Heart left ventricle (tissue), 16 donors: ENCODE measurements at regions not wholly inside any gene's neighbourhood (a gene's known extent, or its start where the extent isn't known, plus 50 kb on each side); places are given as distances from the start of the nearest gene placed in this dataset.

Experiments
- ATAC-seq, 4 donors: fragments of 200-7000 bp; cut with Tn5 transposase; one replicate each; pipeline ENCODE4 v1.9.1; 2020 to 2022; ENCODE audit warnings: moderate library complexity in 4 of 4, mild to moderate bottlenecking in 3 of 4, moderate number of reproducible peaks in 1 of 4
- DNase-seq, 5 donors: peaks; one replicate each; pipeline ENCODE4 v3.0.0-alpha.2; 2020
- H3K27ac ChIP-seq, 12 donors: fragments of 200-600 bp; sonication (generic) in 4 of 12; one replicate each; pipeline versions ENCODE4 v1.5.0 to v1.8.0; 2016 to 2022; ENCODE audit warnings: mild to moderate bottlenecking in 2 of 12
- H3K27me3 ChIP-seq, 9 donors: fragments of 200-600 bp; sonication (generic) in 2 of 9; one replicate each; pipeline versions ENCODE4 v1.5.1 to v1.8.0; 2016 to 2022; ENCODE audit warnings: mild to moderate bottlenecking in 3 of 9
- H3K36me3 ChIP-seq, 9 donors: fragments of 200-600 bp; sonication (generic) in 2 of 9; one replicate each; pipeline versions ENCODE4 v1.5.0 to v1.8.0; 2018 to 2022; ENCODE audit warnings: mild to moderate bottlenecking in 2 of 9
- H3K4me1 ChIP-seq, 12 donors: fragments of 200-600 bp; sonication (generic) in 4 of 12; one replicate each; pipeline versions ENCODE4 v1.5.0 to v1.8.0; 2016 to 2022; ENCODE audit warnings: mild to moderate bottlenecking in 3 of 12
- H3K4me3 ChIP-seq, 12 donors: fragments of 200-600 bp; sonication (generic) in 4 of 12; one replicate each; pipeline versions ENCODE4 v1.5.0 to v1.8.0; 2017 to 2022; ENCODE audit warnings: mild to moderate bottlenecking in 9 of 12, moderate library complexity in 4 of 12
- H3K9me3 ChIP-seq, 12 donors: fragments of 200-600 bp; sonication (generic) in 4 of 12; one replicate each; pipeline versions ENCODE4 v1.5.0 to v1.8.0; 2016 to 2022; ENCODE audit warnings: mild to moderate bottlenecking in 1 of 12
- CTCF ChIP-seq, 12 donors: fragments of 200-600 bp; sonication (generic) in 4 of 12; IDR thresholded peaks; one replicate each; pipeline versions ENCODE4 v1.5.0 to v1.8.0; 2018 to 2022; ENCODE audit warnings: antibody characterized with exemption in 12 of 12, mild to moderate bottlenecking in 5 of 12
- POLR2A ChIP-seq, 2 donors: fragments of 450-650 bp; IDR thresholded peaks; one replicate each; pipeline ENCODE4 v1.6.1; 2017; ENCODE audit warnings: antibody characterized with exemption in 2 of 2, mild to moderate bottlenecking in 2 of 2, moderate library complexity in 2 of 2
- WGBS, 4 donors: extraction: QIAGEN DNeasy Blood & Tissue Kit in 2 of 4; methylation state at CpG; one replicate each; pipeline versions ENCODE4 v1.1.5 to v1.1.7; 2013 to 2018; 5-methylcytosine and 5-hydroxymethylcytosine counted together
- intact Hi-C, 10 donors: fragments of 100-400 bp; cut with DNase I; formaldehyde crosslinking; loops; one replicate each; pipeline versions ENCODE4 v1.11.1 to v1.14.2; 2022
- donor health status: ischemic (EF 13 %, LVEDD 7.1; RV severe dilation, severe dysfunction).
- donor health status: healthy with polysubstance abuse.
- donor health status: DM: no; HTN: yes; CAD: no.
- donor health status: DM: no; HTN: no; CAD: no.
- donor health status: ischemic (EF 25% LVEDD 6.9; RV normal size, moderate dysfunction).
- donor health status: ischemic (EF 25% LVEDD 5.7; RV mildly dilated, moderate dysfunction).
- donor health status: healthy.
- donor health status: DM: yes; HTN: yes; CAD: no.
- donor health status: ischemic (EF 35%, LVEDD 5.7; RV mildly dilated, moderate dysfunction).
- donor health status: nonischemic (EF 11% LVEDD 7.7; RV severe dilation, severe dysfunction).
- donor health status: DM: yes; HTN: yes; CAD: no.
- donor health status: PGD.
- donor health status: ischemic (EF 29% LVEDD 5.4; RV normal size, mild dysfunction).
- donor health status: nonischemic (EF 23%, LVEDD 6.1; RV moderate dilation, normal function).

GRCh38 chr6:28767691-28768090 is 156.1 kb downstream of the TRIM27 start:
- H3K36me3 ChIP-seq, result no peaks in the 10 kb centered on the region
- peaks cover 0 to 12% (median 0%) of the 10 kb centered on the region in 12 donors for H3K9me3 ChIP-seq
- intact Hi-C loops, result no loop called here
- peaks cover 0 to 3% (median 0%) of the 10 kb centered on the region in 12 donors for H3K4me1 ChIP-seq
- WGBS, 4 donors, result 30 to 44% (median 36%) methylated on average over 5 of the region's 5 CpGs
- no peak overlapping the region for H3K27ac ChIP-seq
- no peak for TF ChIP-seq CTCF (IDR thresholded peaks at IDR 0.05)
- TF ChIP-seq POLR2A (IDR thresholded peaks at IDR 0.05), result no peak
- H3K27me3 ChIP-seq, result peaks cover 45 to 100% (median 89%) of the 10 kb centered on the region in 9 donors
- ATAC-seq (no peak), DNase-seq (no peak)
- H3K4me3 ChIP-seq, result no peak overlapping the region

- Histone ChIP-seq H3K4me1 (peaks cover 0 to 3% (median 0%) of the 10 kb centered on the region in 12 donors), H3K9me3 (peaks cover 0 to 9% (median 0%) of the 10 kb centered on the region in 12 donors), H3K27me3 (peaks cover 46 to 100% (median 91%) of the 10 kb centered on the region in 9 donors), H3K36me3 (no peaks in the 10 kb centered on the region), H3K4me3 (no peak overlapping the region), H3K27ac (no peak overlapping the region)
- no peak for ATAC-seq
- no peak for TF ChIP-seq CTCF (IDR thresholded peaks at IDR 0.05)
- TF ChIP-seq POLR2A (IDR thresholded peaks at IDR 0.05), result no peak
- intact Hi-C loops, result no loop called here
- DNase-seq, result no peak
- 33 to 45% (median 41%) methylated on average over 12 of the region's 12 CpGs for WGBS, 4 donors
These were observed 155.4 kb downstream of the TRIM27 start for GRCh38 chr6:28768187-28768913.

- DNase-seq (no peak), ATAC-seq (no peak)
- Histone ChIP-seq H3K9me3 (no peaks in the 10 kb centered on the region), H3K4me1 (peaks cover 0 to 3% (median 0%) of the 10 kb centered on the region in 12 donors), H3K4me3 (no peak overlapping the region), H3K27me3 (peaks cover 47 to 100% (median 92%) of the 10 kb centered on the region in 9 donors), H3K27ac (no peak overlapping the region), H3K36me3 (no peaks in the 10 kb centered on the region)
- intact Hi-C loops, result no loop called here
- TF ChIP-seq CTCF (IDR thresholded peaks at IDR 0.05), result no peak
- TF ChIP-seq POLR2A (IDR thresholded peaks at IDR 0.05), result no peak
- 10 to 16% (median 14%) methylated on average over 17 to 20 of the region's 20 CpGs for WGBS, 4 donors
These were observed 154.0 kb downstream of the TRIM27 start for GRCh38 chr6:28769626-28770402.

- TF ChIP-seq CTCF (IDR thresholded peaks at IDR 0.05), result no peak
- TF ChIP-seq POLR2A (IDR thresholded peaks at IDR 0.05), result no peak
- peaks cover 47 to 100% (median 95%) of the 10 kb centered on the region in 9 donors for H3K27me3 ChIP-seq
- WGBS, 4 donors, result 40 to 49% (median 43%) methylated on average over 14 of the region's 14 CpGs
- intact Hi-C loops, result no loop called here
- H3K36me3 ChIP-seq, result no peaks in the 10 kb centered on the region
- no peak overlapping the region for H3K4me3 ChIP-seq
- DNase-seq, result no peak
- H3K4me1 ChIP-seq, result no peaks in the 10 kb centered on the region
- H3K27ac ChIP-seq, result no peak overlapping the region
- H3K9me3 ChIP-seq, result no peaks in the 10 kb centered on the region
- ATAC-seq, result no peak
These were observed 153.1 kb downstream of the TRIM27 start for GRCh38 chr6:28770732-28771131.
